ENCODE measurements at regions not wholly inside any gene's neighbourhood (a gene's known extent, or its start where the extent isn't known, plus 50 kb on each side); places are given as distances from the start of the nearest gene placed in this dataset.

DNA sequence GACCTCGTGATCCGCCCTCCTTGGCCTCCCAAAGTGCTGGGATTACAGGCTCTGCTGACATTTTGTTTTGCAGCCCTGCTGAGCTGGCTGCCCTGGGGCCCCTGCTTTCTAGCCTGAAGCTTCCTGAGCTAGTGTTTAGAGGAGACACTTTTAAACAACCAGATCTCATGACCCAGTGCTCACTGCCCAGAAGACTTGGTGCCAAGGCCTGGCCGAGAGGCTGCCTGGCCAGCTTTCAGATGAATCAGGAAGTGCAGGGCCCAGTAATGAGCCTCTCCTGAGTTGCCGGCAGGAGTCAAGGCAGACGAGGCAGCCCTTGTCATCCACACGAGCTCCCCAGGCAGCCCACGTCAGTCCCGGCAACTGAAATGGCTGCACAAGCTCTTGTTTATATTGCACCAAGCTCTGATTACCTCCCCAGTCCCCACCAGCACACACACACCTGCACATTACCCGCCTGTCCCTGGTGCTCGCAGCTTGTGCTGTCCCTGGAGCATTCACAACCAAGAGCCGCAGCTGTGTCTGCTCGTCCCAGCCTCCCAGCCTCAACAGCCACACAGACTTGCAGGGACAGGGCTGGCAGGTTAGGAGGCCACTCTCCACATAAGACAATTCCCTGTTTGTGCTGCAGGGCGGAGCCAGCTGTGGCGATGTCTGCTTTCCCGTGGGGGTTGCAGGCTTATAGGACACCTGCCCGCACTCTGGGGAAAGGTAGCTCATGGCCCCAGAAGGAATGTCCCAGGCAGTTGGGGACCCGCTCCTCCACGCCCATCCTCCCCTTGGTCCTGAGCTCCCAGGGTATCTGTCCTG lies 331.2 kb upstream of the MYT1L start:
- Histone ChIP-seq H3K9me3 (ENCODE audit: control insufficient read depth in 1 of 2, insufficient read depth in 1 of 2, low read depth in 1 of 2, low read length in 2 of 2) (no peaks in the 10 kb centered on the region), H3K4me1 (ENCODE audit: control insufficient read depth in 1 of 2, insufficient read depth in 2 of 2, low read length in 2 of 2) (peaks cover 0 to 8% of the 10 kb centered on the region in 2 experiments; a peak in 2 of 4 replicates), H3K4me2 (ENCODE audit: low read length) (no peak overlapping the region), H3K9ac (ENCODE audit: low read length) (no peak overlapping the region), H3K36me3 (ENCODE audit: control insufficient read depth in 1 of 2, insufficient read depth in 2 of 2, low read length in 2 of 2) (no peaks in the 10 kb centered on the region), H3K79me2 (ENCODE audit: insufficient read depth, low read length) (no peaks in the 10 kb centered on the region), H4K20me1 (ENCODE audit: insufficient read depth) (no peaks in the 10 kb centered on the region), H2AFZ (ENCODE audit: low read depth, low read length, poor library complexity, severe bottlenecking) (no peak overlapping the region), H3K9me2 (ENCODE audit: insufficient read depth) (no peaks in the 10 kb centered on the region), H3K4me3 (replicated peaks in 1 of 2; ENCODE audit: low read depth in 1 of 2, low read length in 2 of 2) (no peak overlapping the region), H3K27me3 (ENCODE audit: insufficient read depth, low read length) (peaks cover 5% of the 10 kb centered on the region; the same call in 1 of the 2 replicates), H3K27ac (ENCODE audit: low read depth, low read length) (no peak overlapping the region)
- ChIA-PET RAD21 (ENCODE audit: low non-redundant PET in 1 of 2, low total read pairs in 2 of 2, uncharacterized antibody in 2 of 2, unreplicated experiment in 2 of 2) (no interaction called here), CTCF (no interaction called here), POLR2A (no interaction called here)
- no TSS peak for BruUV-seq (replicated peaks)
- DNase-seq (ENCODE audit: low read depth, low spot score) (no peak), ATAC-seq (no peak)
- TF ChIP-seq ELF1 (IDR thresholded peaks at IDR 0.05; ENCODE audit: borderline replicate concordance, low read depth) (no peak), SIN3A (IDR thresholded peaks at IDR 0.05; ENCODE audit: low read depth) (no peak), ZFX (IDR thresholded peaks at IDR 0.05) (no peak), SP1 (IDR thresholded peaks at IDR 0.05; ENCODE audit: low read depth) (no peak), ZNF274 (IDR thresholded peaks at IDR 0.05; ENCODE audit: low read depth, low read length) (no peak), YY1 (IDR thresholded peaks at IDR 0.05; ENCODE audit: extremely low read depth, insufficient replicate concordance, low read depth, low read length) (no peak), CEBPB (IDR thresholded peaks at IDR 0.05; ENCODE audit: low read depth) (no peak), EZH2phosphoT487 (IDR thresholded peaks at IDR 0.05; ENCODE audit: borderline replicate concordance) (no peak), FOSL1 (IDR thresholded peaks at IDR 0.05; ENCODE audit: low read depth) (no peak), RAD21 (IDR thresholded peaks at IDR 0.05; ENCODE audit: low read depth) (no peak), EZH2 (IDR thresholded peaks at IDR 0.05) (no peak), CTCF (IDR thresholded peaks at IDR 0.05 in 2 of 3, conservative IDR thresholded peaks at IDR 0.05 in 1 of 3; ENCODE audit: borderline replicate concordance in 1 of 3, insufficient read depth in 1 of 3, low read depth in 2 of 3, low read length in 2 of 3) (no peak), POLR2AphosphoS5 (IDR thresholded peaks at IDR 0.05; ENCODE audit: low read depth, low read length) (no peak), MAX (IDR thresholded peaks at IDR 0.05) (no peak)
- TF ChIP-seq, protein P1, sequence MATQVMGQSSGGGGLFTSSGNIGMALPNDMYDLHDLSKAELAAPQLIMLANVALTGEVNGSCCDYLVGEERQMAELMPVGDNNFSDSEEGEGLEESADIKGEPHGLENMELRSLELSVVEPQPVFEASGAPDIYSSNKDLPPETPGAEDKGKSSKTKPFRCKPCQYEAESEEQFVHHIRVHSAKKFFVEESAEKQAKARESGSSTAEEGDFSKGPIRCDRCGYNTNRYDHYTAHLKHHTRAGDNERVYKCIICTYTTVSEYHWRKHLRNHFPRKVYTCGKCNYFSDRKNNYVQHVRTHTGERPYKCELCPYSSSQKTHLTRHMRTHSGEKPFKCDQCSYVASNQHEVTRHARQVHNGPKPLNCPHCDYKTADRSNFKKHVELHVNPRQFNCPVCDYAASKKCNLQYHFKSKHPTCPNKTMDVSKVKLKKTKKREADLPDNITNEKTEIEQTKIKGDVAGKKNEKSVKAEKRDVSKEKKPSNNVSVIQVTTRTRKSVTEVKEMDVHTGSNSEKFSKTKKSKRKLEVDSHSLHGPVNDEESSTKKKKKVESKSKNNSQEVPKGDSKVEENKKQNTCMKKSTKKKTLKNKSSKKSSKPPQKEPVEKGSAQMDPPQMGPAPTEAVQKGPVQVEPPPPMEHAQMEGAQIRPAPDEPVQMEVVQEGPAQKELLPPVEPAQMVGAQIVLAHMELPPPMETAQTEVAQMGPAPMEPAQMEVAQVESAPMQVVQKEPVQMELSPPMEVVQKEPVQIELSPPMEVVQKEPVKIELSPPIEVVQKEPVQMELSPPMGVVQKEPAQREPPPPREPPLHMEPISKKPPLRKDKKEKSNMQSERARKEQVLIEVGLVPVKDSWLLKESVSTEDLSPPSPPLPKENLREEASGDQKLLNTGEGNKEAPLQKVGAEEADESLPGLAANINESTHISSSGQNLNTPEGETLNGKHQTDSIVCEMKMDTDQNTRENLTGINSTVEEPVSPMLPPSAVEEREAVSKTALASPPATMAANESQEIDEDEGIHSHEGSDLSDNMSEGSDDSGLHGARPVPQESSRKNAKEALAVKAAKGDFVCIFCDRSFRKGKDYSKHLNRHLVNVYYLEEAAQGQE (IDR thresholded peaks at IDR 0.05; ENCODE audit: low read depth) = no peak
- intact Hi-C loops (cut with micrococcal nuclease) = no loop called here

All from HCT116 (cell line).